Osteoblast (primary cell): ENCODE measurements at regions not wholly inside any gene's neighbourhood (a gene's known extent, or its start where the extent isn't known, plus 50 kb on each side); places are given as distances from the start of the nearest gene placed in this dataset.

Experiments used
- DNase-seq: peaks from one replicate; pipeline ENCODE4 v3.0.0; 2011; ENCODE audit warnings: low spot score, mixed read lengths; ENCODE audit not compliant: insufficient read length; ENCODE audit errors: missing footprints
- H2AFZ ChIP-seq: 2 replicates; pipeline ENCODE4 v1.6.0; 2011; ENCODE audit warnings: mild to moderate bottlenecking, low read length
- H3K27ac ChIP-seq: 2 replicates; pipeline ENCODE4 v1.5.1; 2011; ENCODE audit warnings: mild to moderate bottlenecking, low read depth, low read length, moderate library complexity
- H3K27me3 ChIP-seq: 2 replicates; pipeline ENCODE4 v1.6.0; 2012; ENCODE audit warnings: mild to moderate bottlenecking, control low read depth, inconsistent platforms, low read length, moderate library complexity; ENCODE audit not compliant: insufficient read depth
- H3K36me3 ChIP-seq: 2 replicates; pipeline ENCODE4 v1.5.1; 2011; ENCODE audit warnings: mild to moderate bottlenecking, low read length, control low read depth, moderate library complexity; ENCODE audit not compliant: insufficient read depth
- H3K4me1 ChIP-seq: 2 replicates; pipeline ENCODE4 v1.5.1; 2011; ENCODE audit warnings: mild to moderate bottlenecking, low read length, control low read depth, moderate library complexity; ENCODE audit not compliant: insufficient read depth
- H3K4me2 ChIP-seq: 2 replicates; pipeline ENCODE4 v1.6.0; 2011; ENCODE audit warnings: mild to moderate bottlenecking, low read length; ENCODE audit not compliant: insufficient read depth
- H3K4me3 ChIP-seq: fragments of 200-600 bp; sonication (generic); 3 replicates; pipeline ENCODE4 v1.5.1; 2012; ENCODE audit warnings: mild to moderate bottlenecking, low read length, inconsistent platforms; ENCODE audit not compliant: insufficient read depth
- H3K79me2 ChIP-seq: 2 replicates; pipeline ENCODE4 v1.6.0; 2012; ENCODE audit warnings: mild to moderate bottlenecking, low read length, control low read depth, inconsistent platforms; ENCODE audit not compliant: insufficient read depth
- H3K9me3 ChIP-seq: 2 replicates; pipeline ENCODE4 v1.5.1; 2011; ENCODE audit warnings: low read depth, low read length, control low read depth
- H4K20me1 ChIP-seq: 2 replicates; pipeline ENCODE4 v1.6.0; 2012; ENCODE audit warnings: mild to moderate bottlenecking, low read length, control low read depth; ENCODE audit not compliant: insufficient read depth
- CTCF ChIP-seq: IDR thresholded peaks from 2 replicates; pipeline ENCODE4 v1.5.1; 2011; ENCODE audit warnings: mild to moderate bottlenecking, low read depth, low read length, moderate library complexity; ENCODE audit errors: extremely low read depth

GRCh38 chr2:121976926-121977325, 221.5 kb downstream of the TSN start:
- no peak for DNase-seq
- no peak overlapping the region for H2AFZ ChIP-seq
- TF ChIP-seq CTCF = no peak
- no peaks in the 10 kb centered on the region for H3K9me3 ChIP-seq
- no peaks in the 10 kb centered on the region for H3K79me2 ChIP-seq
- H3K4me3 ChIP-seq = no peak overlapping the region
- H3K36me3 ChIP-seq = no peaks in the 10 kb centered on the region
- H3K4me2 ChIP-seq = no peak overlapping the region
- H4K20me1 ChIP-seq = no peaks in the 10 kb centered on the region
- H3K4me1 ChIP-seq = peaks cover 4% of the 10 kb centered on the region
- no peaks in the 10 kb centered on the region for H3K27me3 ChIP-seq
- no peak overlapping the region for H3K27ac ChIP-seq

GRCh38 chr2:121977326-121977725, 221.9 kb downstream of the TSN start:
- no peaks in the 10 kb centered on the region for H3K79me2 ChIP-seq
- no peak for TF ChIP-seq CTCF
- no peak overlapping the region for H3K27ac ChIP-seq
- peaks cover 4% of the 10 kb centered on the region for H3K4me1 ChIP-seq
- no peak overlapping the region for H3K4me2 ChIP-seq
- H3K27me3 ChIP-seq = no peaks in the 10 kb centered on the region
- no peaks in the 10 kb centered on the region for H4K20me1 ChIP-seq
- no peak overlapping the region for H3K4me3 ChIP-seq
- no peak overlapping the region for H2AFZ ChIP-seq
- H3K36me3 ChIP-seq = no peaks in the 10 kb centered on the region
- no peaks in the 10 kb centered on the region for H3K9me3 ChIP-seq
- DNase-seq = no peak

- Histone ChIP-seq H3K79me2 (no peaks in the 10 kb centered on the region), H3K4me3 (no peak overlapping the region), H3K27me3 (no peaks in the 10 kb centered on the region), H3K27ac (no peak overlapping the region), H3K9me3 (no peaks in the 10 kb centered on the region), H3K36me3 (no peaks in the 10 kb centered on the region), H3K4me2 (no peak overlapping the region), H3K4me1 (no peaks in the 10 kb centered on the region), H2AFZ (no peak overlapping the region), H4K20me1 (no peaks in the 10 kb centered on the region)
- TF ChIP-seq CTCF = no peak
- DNase-seq = no peak
These were observed 237.2 kb downstream of the TSN start for GRCh38 chr2:121992700-121993099.

GRCh38 chr2:121993682-121994081, 238.2 kb downstream of the TSN start:
- H4K20me1 ChIP-seq = no peaks in the 10 kb centered on the region
- no peaks in the 10 kb centered on the region for H3K9me3 ChIP-seq
- TF ChIP-seq CTCF = peak; percentile 17

More at GRCh38 chr2:121993682-121994081, 238.2 kb downstream of the TSN start:
- H3K4me3 ChIP-seq = no peak overlapping the region
- H3K4me2 ChIP-seq = no peak overlapping the region
- H3K79me2 ChIP-seq = no peaks in the 10 kb centered on the region
- no peaks in the 10 kb centered on the region for H3K36me3 ChIP-seq
- H3K27ac ChIP-seq = no peak overlapping the region
- no peaks in the 10 kb centered on the region for H3K4me1 ChIP-seq
- H3K27me3 ChIP-seq = no peaks in the 10 kb centered on the region
- no peak overlapping the region for H2AFZ ChIP-seq
- no peak for DNase-seq
